WERI-Rb-1 (cell line): ENCODE measurements at regions not wholly inside any gene's neighbourhood (a gene's known extent, or its start where the extent isn't known, plus 50 kb on each side); places are given as distances from the start of the nearest gene placed in this dataset.

Experiments used
- DNase-seq: peaks from one replicate; pipeline ENCODE4 v3.0.0-alpha.2; 2020
- H3K27ac ChIP-seq: fragments of 250-450 bp; sonication (Bioruptor Pico); 2 replicates; pipeline ENCODE4 v1.5.1; 2020; ENCODE audit warnings: mild to moderate bottlenecking, moderate library complexity
- H3K27me3 ChIP-seq: fragments of 250-450 bp; sonication (Bioruptor Pico); 2 replicates; pipeline ENCODE4 v1.5.1; 2021; ENCODE audit warnings: mild to moderate bottlenecking, low read depth, moderate library complexity; ENCODE audit not compliant: insufficient read depth, severe bottlenecking
- H3K36me3 ChIP-seq: fragments of 250-450 bp; sonication (Bioruptor Pico); 2 replicates; pipeline ENCODE4 v1.5.1; 2020; ENCODE audit warnings: mild to moderate bottlenecking, moderate library complexity
- H3K4me3 ChIP-seq: 2 replicates; pipeline ENCODE4 v1.5.1; 2011; ENCODE audit warnings: low read depth, mild to moderate bottlenecking, control low read depth, low read length
- H3K9me3 ChIP-seq: fragments of 250-450 bp; sonication (Bioruptor Pico); 2 replicates; pipeline ENCODE4 v1.5.1; 2021; ENCODE audit warnings: mild to moderate bottlenecking, moderate library complexity; ENCODE audit not compliant: severe bottlenecking
- TF ChIP-seq, protein P1 (sequence below): IDR thresholded peaks from 2 replicates; pipeline ENCODE4 v1.5.1; 2011; ENCODE audit warnings: low read depth, mild to moderate bottlenecking, control low read depth, inconsistent platforms, low read length

DNA sequence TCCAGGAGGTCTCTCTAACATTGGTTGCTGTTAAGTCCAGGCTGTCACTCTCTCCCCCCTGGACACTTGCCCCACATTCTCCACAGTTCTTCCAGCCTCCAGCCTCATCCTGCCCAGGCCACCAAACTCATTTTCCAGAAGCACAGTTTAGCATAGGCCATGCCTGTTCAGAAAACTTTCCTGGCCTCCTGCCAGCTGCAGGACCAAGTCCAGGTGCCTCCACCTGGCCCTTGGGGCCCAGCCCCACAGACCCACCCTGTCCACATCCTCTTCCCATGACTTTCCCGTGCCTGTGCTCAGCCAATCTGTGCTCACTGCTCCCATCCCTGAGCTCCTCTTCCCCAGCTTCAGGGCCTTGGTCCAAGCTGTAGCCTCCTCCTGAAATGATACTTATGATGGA is 905.0 kb downstream of the UQCRFS1 start:
- Histone ChIP-seq H3K9me3 (no peaks in the 10 kb centered on the region), H3K27me3 (no peaks in the 10 kb centered on the region), H3K4me3 (no peak overlapping the region), H3K36me3 (no peaks in the 10 kb centered on the region), H3K27ac (no peak overlapping the region)
- TF ChIP-seq, protein P1, sequence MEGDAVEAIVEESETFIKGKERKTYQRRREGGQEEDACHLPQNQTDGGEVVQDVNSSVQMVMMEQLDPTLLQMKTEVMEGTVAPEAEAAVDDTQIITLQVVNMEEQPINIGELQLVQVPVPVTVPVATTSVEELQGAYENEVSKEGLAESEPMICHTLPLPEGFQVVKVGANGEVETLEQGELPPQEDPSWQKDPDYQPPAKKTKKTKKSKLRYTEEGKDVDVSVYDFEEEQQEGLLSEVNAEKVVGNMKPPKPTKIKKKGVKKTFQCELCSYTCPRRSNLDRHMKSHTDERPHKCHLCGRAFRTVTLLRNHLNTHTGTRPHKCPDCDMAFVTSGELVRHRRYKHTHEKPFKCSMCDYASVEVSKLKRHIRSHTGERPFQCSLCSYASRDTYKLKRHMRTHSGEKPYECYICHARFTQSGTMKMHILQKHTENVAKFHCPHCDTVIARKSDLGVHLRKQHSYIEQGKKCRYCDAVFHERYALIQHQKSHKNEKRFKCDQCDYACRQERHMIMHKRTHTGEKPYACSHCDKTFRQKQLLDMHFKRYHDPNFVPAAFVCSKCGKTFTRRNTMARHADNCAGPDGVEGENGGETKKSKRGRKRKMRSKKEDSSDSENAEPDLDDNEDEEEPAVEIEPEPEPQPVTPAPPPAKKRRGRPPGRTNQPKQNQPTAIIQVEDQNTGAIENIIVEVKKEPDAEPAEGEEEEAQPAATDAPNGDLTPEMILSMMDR = no peak
- DNase-seq = no peak

DNA sequence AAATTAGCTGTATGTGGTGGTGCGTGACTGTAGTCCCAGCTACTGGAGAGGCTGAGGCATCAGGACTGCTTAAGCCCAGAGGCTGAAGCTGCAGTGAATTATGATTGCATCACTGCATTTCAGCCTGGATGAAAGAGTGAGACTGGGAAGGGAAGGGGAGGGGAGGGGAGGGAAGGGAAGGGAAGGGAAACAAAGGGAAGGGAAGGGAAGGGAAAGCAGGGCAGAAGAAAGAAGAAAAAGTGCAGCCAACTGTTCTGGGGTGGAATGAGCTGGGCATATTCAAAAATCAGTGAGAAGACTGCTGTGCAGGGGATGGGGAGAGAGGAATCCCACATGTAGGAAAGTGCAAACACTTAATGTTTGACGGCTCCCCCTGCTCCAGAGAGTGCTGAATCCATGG is 905.5 kb downstream of the UQCRFS1 start:
- Histone ChIP-seq H3K4me3 (no peak overlapping the region), H3K36me3 (no peaks in the 10 kb centered on the region), H3K27ac (no peak overlapping the region), H3K27me3 (no peaks in the 10 kb centered on the region), H3K9me3 (no peaks in the 10 kb centered on the region)
- DNase-seq = no peak
- TF ChIP-seq, protein P1 = no peak

DNA sequence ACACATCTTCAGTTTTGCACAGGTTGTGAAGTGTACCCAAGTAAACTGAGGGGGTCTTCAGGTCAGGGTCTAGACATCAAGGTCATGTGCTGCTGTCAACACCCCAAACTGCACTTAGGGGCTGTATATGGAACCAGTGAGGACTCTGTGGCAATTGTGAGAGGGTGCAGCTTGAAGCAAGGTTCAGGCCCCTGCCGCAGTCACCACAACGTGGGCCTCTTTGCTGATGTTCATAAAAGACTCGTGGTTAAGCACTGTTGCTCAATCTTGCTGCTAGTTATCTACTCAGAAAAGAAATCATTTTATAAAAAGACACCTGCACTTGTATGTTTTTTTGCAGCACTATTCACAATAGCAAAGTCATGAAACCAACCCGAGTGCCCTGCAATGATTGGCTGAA is 907.4 kb downstream of the UQCRFS1 start:
- TF ChIP-seq, protein P1 = no peak
- H3K27me3 ChIP-seq = no peaks in the 10 kb centered on the region
- H3K9me3 ChIP-seq = no peaks in the 10 kb centered on the region
- H3K27ac ChIP-seq = no peak overlapping the region
- no peaks in the 10 kb centered on the region for H3K36me3 ChIP-seq
- no peak overlapping the region for H3K4me3 ChIP-seq
- no peak for DNase-seq

DNA sequence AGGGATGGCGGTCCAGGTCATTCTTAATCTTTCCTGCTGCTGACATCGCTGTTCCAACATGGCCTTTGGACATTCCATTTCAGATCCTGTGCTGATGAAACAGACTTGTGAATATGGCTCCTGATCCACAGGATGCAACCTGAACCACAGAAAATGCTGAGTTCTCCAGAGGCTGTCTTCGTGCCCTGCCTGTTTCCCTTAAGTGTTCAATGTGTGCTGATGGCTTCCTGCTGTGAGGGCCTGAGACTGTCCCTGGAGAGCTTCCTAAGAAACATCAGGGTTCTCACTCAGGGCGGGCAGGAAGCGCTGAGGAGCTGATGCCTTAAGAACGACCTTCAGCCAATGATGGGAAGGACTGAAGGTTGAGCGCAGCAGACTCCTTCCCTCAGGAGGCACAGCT is 909.4 kb downstream of the UQCRFS1 start:
- no peak overlapping the region for H3K4me3 ChIP-seq
- H3K27me3 ChIP-seq = no peaks in the 10 kb centered on the region
- H3K9me3 ChIP-seq = no peaks in the 10 kb centered on the region
- TF ChIP-seq, protein P1 = no peak
- no peak for DNase-seq
- no peaks in the 10 kb centered on the region for H3K36me3 ChIP-seq
- no peak overlapping the region for H3K27ac ChIP-seq

DNA sequence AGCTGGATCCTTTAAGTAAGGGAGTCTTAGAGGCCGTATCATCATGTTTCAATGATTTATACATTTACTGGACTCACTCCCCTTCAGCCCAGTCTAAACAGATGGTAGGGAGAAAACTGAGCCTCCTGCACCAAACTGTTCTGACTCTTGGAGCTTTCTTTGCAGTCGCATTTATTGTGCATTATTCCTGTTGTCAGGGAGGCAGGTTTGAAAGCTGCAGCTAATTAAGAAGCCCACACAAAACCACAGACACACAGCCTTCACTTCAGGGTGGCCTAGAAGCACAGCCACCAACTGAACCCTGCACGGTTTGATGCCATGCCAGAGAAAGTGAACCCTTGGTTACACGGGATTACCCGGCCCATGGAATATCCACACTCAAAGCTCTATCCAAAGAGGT is 911.0 kb downstream of the UQCRFS1 start:
- Histone ChIP-seq H3K27ac (no peak overlapping the region), H3K36me3 (no peaks in the 10 kb centered on the region), H3K9me3 (no peaks in the 10 kb centered on the region), H3K27me3 (no peaks in the 10 kb centered on the region), H3K4me3 (no peak overlapping the region)
- TF ChIP-seq, protein P1 = no peak
- DNase-seq = no peak

DNA sequence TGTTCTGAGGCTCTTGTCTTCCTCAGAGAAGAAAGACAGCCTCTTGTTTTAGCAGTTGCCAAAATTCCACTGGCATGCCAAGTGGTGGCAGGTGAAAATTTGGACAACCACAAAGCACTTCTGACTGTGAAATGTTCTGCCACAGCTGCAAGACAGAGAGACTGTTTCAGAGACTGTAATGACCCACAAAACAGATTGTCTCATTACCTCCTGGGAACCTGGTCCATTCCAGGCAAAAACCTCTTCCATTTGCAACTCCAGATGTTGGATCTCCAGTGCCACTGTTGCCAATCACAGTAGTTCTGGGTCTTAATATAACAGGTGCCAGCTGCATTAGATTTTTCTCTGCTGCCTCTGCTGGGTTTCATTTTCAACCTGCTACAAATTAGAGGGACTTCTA is 911.5 kb downstream of the UQCRFS1 start:
- Histone ChIP-seq H3K4me3 (no peak overlapping the region), H3K27ac (no peak overlapping the region), H3K27me3 (no peaks in the 10 kb centered on the region), H3K36me3 (no peaks in the 10 kb centered on the region), H3K9me3 (no peaks in the 10 kb centered on the region)
- DNase-seq = no peak
- TF ChIP-seq, protein P1 = no peak
